AG04450 (cell line): ENCODE measurements at regions not wholly inside any gene's neighbourhood (a gene's known extent, or its start where the extent isn't known, plus 50 kb on each side); places are given as distances from the start of the nearest gene placed in this dataset.

Experiments used
- CTCF ChIA-PET: fragments of 300-600, 350-600 bp; formaldehyde crosslinking; extraction: SDS; loops from one replicate; lab custom pipeline; 2022; ENCODE audit warnings: antibody characterized with exemption, inconsistent platforms; lab: Charles Lee
- POLR2A ChIA-PET: fragments of 350-600 bp; formaldehyde crosslinking; extraction: SDS; loops from one replicate; lab custom pipeline; 2021; ENCODE audit warnings: antibody characterized with exemption, inconsistent platforms; lab: Yijun Ruan, JAX
- DNase-seq: peaks from one replicate; pipeline ENCODE4 v3.0.0-alpha.2; 2011; ENCODE audit warnings: low read depth, low spot score
- H3K27ac ChIP-seq: one replicate; pipeline ENCODE4 v1.5.1; 2012; ENCODE audit warnings: low read depth, low read length, control low read depth
- H3K27me3 ChIP-seq: one replicate; pipeline ENCODE4 v1.6.0; 2012; ENCODE audit warnings: low read length; ENCODE audit not compliant: control insufficient read depth, insufficient read depth
- H3K4me3 ChIP-seq: 2 replicates; pipeline ENCODE4 v1.5.1; 2011; ENCODE audit warnings: mild to moderate bottlenecking, low read depth, low read length, control low read depth
- H3K9me3 ChIP-seq: 2 replicates; pipeline ENCODE4 v1.5.1; 2012; ENCODE audit warnings: low read length; ENCODE audit not compliant: control insufficient read depth, insufficient read depth
- TF ChIP-seq, protein P1 (sequence below): IDR thresholded peaks from 2 replicates; pipeline ENCODE4 v1.5.1; 2011; ENCODE audit warnings: low read depth, low read length, control low read depth, inconsistent platforms

DNA sequence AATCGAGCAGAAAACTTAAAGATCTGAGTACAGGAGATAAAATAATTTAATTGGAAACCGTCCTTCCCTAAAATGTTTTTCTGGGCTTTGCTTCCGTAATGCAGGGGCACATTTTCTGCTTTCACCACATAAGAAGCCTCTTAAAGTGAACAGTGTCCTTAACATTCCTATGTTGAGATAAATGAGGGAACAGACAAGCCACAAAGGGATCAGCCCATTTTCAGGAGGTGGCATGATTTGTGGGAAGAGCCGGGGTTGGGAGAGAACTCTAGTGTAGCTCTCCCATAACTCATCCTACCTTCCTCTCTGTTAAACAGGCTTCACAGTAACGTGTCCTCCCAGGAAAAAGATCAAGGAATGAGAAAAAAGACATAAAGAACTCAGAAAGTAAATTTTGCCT, 56.9 kb upstream of the ACVR1C start:
- ChIA-PET CTCF (no interaction called here), POLR2A (no interaction called here)
- no peak for DNase-seq
- no peaks in the 10 kb centered on the region for H3K9me3 ChIP-seq
- no peak overlapping the region for H3K4me3 ChIP-seq
- no peak overlapping the region for H3K27ac ChIP-seq
- TF ChIP-seq, protein P1, sequence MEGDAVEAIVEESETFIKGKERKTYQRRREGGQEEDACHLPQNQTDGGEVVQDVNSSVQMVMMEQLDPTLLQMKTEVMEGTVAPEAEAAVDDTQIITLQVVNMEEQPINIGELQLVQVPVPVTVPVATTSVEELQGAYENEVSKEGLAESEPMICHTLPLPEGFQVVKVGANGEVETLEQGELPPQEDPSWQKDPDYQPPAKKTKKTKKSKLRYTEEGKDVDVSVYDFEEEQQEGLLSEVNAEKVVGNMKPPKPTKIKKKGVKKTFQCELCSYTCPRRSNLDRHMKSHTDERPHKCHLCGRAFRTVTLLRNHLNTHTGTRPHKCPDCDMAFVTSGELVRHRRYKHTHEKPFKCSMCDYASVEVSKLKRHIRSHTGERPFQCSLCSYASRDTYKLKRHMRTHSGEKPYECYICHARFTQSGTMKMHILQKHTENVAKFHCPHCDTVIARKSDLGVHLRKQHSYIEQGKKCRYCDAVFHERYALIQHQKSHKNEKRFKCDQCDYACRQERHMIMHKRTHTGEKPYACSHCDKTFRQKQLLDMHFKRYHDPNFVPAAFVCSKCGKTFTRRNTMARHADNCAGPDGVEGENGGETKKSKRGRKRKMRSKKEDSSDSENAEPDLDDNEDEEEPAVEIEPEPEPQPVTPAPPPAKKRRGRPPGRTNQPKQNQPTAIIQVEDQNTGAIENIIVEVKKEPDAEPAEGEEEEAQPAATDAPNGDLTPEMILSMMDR, result no peak
- H3K27me3 ChIP-seq, result no peaks in the 10 kb centered on the region

DNA sequence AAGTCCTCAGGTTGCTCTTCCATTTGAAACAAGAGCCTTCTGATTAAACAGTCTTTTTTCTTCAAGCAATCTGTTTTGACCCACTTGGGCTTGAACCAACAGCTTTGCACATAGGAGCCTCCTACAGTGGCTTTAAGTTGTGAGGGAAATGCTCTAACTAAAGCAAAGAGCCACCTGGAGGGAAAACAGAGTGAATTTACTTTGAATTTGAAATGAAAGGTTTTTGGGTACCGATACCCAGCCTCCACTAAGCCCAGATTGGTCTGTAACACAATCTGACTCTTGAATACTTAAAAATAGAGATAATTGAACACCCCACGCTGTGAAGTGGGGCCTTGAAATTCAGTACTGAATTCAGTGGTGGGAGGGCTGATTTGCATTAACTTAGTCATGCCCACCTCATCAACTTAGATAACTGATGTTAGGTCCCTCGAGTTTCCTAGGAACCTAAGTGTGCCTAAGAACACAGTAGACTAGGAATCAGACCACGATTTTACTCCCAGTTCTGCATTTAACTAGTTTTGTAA, 56.3 kb upstream of the ACVR1C start:
- H3K27ac ChIP-seq, result no peak overlapping the region
- POLR2A ChIA-PET, result no interaction called here
- H3K4me3 ChIP-seq, result no peak overlapping the region
- TF ChIP-seq, protein P1, result no peak
- H3K27me3 ChIP-seq, result no peaks in the 10 kb centered on the region
- CTCF ChIA-PET, result interaction anchor here (0.6 to 0.7 kb wide), 3 partner anchors 217 to 1109 kb away, joined by 3 to 4 read pairs (median 4); no protein-coding TSS in a partner anchor
- DNase-seq, result no peak
- H3K9me3 ChIP-seq, result no peaks in the 10 kb centered on the region
